ENCODE measurements at regions not wholly inside any gene's neighbourhood (a gene's known extent, or its start where the extent isn't known, plus 50 kb on each side); places are given as distances from the start of the nearest gene placed in this dataset.

DNA sequence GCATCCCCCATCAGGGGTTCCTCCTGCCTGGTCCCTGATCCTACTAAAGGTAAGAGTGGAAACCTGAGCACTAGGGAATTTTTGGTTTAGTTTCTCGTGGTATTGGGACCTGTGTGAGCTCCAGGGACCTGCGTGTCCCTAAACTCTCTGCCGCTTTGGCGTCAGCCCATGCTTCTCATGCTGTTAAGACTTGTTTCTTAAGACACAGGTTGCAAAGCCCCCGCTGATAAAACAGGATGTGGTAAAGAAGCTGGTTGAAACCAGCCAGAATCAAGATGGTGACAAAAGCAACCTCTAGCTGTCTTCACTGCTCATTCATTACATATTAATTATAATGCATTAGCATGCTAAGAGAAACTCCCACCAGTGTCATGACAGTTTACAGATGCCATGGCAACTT is 64.6 kb downstream of the LYZL4 start (continued):
- TF ChIP-seq, protein P1, sequence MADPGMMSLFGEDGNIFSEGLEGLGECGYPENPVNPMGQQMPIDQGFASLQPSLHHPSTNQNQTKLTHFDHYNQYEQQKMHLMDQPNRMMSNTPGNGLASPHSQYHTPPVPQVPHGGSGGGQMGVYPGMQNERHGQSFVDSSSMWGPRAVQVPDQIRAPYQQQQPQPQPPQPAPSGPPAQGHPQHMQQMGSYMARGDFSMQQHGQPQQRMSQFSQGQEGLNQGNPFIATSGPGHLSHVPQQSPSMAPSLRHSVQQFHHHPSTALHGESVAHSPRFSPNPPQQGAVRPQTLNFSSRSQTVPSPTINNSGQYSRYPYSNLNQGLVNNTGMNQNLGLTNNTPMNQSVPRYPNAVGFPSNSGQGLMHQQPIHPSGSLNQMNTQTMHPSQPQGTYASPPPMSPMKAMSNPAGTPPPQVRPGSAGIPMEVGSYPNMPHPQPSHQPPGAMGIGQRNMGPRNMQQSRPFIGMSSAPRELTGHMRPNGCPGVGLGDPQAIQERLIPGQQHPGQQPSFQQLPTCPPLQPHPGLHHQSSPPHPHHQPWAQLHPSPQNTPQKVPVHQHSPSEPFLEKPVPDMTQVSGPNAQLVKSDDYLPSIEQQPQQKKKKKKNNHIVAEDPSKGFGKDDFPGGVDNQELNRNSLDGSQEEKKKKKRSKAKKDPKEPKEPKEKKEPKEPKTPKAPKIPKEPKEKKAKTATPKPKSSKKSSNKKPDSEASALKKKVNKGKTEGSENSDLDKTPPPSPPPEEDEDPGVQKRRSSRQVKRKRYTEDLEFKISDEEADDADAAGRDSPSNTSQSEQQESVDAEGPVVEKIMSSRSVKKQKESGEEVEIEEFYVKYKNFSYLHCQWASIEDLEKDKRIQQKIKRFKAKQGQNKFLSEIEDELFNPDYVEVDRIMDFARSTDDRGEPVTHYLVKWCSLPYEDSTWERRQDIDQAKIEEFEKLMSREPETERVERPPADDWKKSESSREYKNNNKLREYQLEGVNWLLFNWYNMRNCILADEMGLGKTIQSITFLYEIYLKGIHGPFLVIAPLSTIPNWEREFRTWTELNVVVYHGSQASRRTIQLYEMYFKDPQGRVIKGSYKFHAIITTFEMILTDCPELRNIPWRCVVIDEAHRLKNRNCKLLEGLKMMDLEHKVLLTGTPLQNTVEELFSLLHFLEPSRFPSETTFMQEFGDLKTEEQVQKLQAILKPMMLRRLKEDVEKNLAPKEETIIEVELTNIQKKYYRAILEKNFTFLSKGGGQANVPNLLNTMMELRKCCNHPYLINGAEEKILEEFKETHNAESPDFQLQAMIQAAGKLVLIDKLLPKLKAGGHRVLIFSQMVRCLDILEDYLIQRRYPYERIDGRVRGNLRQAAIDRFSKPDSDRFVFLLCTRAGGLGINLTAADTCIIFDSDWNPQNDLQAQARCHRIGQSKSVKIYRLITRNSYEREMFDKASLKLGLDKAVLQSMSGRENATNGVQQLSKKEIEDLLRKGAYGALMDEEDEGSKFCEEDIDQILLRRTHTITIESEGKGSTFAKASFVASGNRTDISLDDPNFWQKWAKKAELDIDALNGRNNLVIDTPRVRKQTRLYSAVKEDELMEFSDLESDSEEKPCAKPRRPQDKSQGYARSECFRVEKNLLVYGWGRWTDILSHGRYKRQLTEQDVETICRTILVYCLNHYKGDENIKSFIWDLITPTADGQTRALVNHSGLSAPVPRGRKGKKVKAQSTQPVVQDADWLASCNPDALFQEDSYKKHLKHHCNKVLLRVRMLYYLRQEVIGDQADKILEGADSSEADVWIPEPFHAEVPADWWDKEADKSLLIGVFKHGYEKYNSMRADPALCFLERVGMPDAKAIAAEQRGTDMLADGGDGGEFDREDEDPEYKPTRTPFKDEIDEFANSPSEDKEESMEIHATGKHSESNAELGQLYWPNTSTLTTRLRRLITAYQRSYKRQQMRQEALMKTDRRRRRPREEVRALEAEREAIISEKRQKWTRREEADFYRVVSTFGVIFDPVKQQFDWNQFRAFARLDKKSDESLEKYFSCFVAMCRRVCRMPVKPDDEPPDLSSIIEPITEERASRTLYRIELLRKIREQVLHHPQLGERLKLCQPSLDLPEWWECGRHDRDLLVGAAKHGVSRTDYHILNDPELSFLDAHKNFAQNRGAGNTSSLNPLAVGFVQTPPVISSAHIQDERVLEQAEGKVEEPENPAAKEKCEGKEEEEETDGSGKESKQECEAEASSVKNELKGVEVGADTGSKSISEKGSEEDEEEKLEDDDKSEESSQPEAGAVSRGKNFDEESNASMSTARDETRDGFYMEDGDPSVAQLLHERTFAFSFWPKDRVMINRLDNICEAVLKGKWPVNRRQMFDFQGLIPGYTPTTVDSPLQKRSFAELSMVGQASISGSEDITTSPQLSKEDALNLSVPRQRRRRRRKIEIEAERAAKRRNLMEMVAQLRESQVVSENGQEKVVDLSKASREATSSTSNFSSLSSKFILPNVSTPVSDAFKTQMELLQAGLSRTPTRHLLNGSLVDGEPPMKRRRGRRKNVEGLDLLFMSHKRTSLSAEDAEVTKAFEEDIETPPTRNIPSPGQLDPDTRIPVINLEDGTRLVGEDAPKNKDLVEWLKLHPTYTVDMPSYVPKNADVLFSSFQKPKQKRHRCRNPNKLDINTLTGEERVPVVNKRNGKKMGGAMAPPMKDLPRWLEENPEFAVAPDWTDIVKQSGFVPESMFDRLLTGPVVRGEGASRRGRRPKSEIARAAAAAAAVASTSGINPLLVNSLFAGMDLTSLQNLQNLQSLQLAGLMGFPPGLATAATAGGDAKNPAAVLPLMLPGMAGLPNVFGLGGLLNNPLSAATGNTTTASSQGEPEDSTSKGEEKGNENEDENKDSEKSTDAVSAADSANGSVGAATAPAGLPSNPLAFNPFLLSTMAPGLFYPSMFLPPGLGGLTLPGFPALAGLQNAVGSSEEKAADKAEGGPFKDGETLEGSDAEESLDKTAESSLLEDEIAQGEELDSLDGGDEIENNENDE (IDR thresholded peaks at IDR 0.05; ENCODE audit: insufficient replicate concordance, low read length) = no peak
- TF ChIP-seq, protein P2, sequence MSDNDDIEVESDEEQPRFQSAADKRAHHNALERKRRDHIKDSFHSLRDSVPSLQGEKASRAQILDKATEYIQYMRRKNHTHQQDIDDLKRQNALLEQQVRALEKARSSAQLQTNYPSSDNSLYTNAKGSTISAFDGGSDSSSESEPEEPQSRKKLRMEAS (IDR thresholded peaks at IDR 0.05) = no peak
- no peak for TF ChIP-seq YY1 (IDR thresholded peaks at IDR 0.05; ENCODE audit: low read depth, low read length)
